NCI-H774 (cell line): ENCODE measurements at regions not wholly inside any gene's neighbourhood (a gene's known extent, or its start where the extent isn't known, plus 50 kb on each side); places are given as distances from the start of the nearest gene placed in this dataset.
"Not testable (repeated sequence)": the region's sequence is repeated elsewhere in the genome, so short reads cannot be mapped to it uniquely, and the experiment has no call there.

Source experiments
- DNase-seq: peaks from one replicate; lab custom pipeline; 2025; lab: John Stamatoyannopoulos, UW

DNA sequence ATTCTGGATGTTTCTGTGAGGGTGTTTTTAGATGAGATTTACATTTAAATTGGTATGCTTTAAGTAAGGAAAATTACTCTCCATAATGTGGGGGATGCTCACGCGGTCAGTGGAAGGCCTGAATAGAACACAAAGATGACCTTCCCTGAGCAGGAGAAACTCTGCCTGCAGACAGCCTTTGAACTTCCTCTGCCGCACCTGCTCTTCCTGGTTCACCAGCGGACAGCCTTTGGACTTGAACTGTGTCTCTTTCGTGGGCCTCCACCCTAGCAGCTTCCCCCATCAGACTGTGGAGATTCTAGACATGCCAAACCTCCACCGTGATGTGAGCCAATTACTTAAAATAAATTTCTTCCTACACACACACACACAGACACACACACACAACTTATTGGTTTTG is 210.7 kb downstream of the EFCAB11 start:
- no peak for DNase-seq

DNA sequence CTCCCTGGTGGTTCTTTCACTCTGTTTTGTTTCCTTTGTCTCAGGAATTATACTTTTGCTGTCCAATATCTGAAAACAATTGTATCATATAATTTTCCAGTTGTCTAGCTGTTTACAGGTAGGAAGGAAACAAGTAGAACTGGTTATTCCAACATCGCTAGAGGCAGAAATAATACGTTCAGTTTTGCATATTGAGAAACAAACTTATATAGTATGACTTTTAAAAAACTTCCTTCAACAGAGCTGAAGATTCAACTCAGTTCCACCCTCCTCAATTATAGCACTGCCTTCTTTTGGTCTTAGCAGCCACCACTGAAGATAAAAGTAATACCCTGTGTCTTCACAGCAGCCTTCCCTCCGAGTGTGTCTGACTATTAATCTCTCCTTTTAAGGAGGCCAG is 214.3 kb downstream of the EFCAB11 start:
- no peak for DNase-seq

DNA sequence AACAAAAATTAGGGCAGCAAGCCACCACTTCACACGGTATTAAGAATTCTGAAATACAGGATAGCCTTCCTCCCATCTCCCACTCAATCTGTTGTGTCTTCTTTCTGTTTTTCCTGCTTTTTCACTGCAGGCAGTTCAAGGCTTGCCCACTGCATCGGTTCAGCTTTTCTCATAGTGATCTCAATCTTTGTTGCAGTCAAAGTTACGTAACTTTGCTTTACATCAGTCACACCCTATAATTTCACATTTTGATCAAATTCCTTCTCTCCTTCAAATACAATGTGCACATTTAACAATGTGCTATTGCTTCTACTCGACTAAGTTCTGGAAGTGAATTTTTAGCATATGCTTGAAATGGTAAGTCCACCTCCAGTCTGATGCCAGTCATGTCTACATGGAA is 217.6 kb downstream of the EFCAB11 start:
- no peak for DNase-seq

DNA sequence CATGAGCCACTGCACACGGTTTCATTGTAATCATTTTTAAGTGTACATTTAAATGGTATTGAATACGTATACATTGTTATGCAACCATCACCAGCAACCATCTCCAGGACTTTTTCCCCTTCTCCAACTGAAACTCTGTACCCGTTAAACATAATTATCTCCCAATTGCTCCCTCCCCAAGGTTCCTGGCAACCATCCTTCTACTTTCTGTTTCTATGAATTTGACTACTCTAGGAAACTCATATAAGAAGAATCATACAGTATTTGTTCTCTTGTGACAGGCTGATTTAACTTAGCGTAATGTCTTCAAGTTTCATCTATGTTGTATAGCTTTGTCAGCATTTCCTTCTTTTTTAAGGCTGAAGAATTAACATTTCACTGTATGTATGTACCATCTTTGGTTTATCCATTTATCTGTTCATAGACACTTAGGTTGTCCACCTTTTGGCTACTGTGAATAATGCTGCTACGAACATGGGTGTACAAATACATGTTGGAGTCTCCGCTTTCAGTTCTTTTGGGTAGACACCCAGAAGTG is 223.1 kb downstream of the EFCAB11 start:
- no peak for DNase-seq

DNA sequence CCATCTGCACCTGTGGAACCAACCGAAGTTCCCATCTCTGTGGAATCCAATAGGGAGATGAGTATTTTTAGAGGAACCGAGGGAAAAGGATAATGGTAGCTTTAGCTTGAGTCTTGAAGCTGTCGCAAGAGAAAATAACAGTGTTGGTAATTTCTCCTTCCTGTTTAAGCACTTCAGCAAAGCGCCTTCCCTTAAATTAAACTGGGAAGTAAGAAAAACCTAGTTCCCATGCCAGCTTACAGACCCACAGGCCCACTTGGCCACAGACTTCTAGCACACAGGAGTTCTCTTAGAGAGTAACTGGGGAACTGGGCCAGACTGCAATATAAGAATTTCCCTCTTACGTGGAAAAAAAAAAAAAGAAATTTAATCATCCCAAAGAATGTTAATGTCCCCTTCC is 223.8 kb downstream of the EFCAB11 start:
- no peak for DNase-seq

DNA sequence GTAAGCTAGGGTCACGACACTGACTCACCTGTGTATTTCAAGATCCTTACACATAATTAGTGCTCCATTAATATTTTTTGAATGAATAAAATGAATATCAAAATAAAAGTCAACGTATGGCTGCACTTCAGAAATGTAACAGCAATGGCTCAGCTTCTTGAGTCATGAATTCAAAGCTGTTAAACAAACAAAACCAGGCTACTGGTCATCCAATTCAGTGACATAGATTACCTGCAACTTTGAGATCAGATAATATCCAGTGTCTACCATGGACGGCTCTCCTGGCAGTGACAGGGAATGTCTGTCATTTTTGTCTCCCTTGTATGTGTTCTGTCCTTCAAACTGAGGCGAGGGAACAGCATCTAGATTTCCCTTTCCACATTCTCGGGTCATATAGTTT is 225.6 kb downstream of the EFCAB11 start:
- no peak for DNase-seq

DNA sequence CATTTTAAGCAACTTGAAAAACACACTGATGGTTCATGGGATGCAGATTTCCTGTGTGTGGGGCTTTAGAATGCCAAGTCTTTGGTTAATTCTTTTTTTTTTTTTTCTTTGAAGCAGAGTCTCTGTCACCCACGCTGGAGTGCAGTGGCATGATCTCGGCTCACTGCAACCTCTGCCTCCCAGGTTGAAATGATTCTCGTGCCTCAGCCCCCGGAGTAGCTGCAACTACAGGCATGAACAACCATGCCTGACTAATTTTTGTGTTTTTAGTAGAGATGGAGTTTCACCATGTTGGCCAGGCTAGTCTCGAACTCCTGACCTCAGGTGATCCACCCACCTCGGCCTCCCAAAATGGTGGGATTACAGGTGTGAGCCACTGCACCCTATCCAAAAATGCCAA is 228.3 kb downstream of the EFCAB11 start:
- DNase-seq = not testable (repeated sequence)

DNA sequence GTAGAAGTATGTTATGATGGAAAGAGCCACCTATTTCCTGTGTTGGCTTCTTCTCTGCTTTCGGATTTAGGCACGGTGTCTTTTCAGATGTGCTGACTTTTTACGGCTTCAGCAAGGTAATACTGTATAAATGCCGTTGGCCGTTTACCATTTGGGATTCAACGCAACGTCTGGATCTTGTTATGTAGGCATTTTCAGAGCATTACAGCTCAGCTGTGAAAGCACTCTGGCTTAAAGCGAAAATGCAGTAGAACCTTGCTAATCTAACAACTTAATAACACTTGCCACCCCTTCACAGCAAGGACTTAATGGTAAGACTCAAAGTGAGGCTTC is 229.9 kb downstream of the EFCAB11 start:
- DNase-seq = no peak

DNA sequence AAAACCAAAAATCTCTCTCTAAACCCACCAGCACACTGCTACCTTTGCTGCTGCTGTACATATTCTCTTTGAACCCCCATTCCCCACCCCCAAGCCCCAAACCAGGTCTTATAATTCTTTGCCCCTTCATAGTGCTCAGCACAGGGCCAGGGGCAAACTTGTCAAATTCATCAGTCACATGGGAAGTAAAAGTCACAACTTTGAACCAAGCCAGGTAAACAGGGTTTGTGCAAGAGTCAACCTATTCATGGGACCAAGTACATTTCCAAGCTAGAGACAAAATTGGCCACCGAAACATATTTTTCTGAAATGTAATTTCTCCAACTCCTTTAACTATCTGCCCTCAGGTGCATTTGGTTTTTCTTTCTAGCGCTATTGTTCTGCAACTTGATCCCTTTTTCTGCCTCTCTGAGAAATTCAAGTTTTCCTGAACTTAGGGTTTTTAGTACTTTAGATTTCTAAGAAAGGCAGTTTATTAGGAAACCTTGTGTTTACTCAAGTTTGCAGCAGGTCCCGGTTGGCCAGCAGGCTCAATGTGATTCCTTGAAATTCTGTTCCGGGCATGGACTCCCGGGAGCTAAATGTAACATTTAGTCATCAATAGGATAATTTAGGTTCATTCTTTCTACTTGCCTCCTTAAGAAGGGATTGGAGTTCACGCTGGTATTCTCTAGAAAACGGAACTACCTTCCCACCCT is 230.5 kb downstream of the EFCAB11 start:
- DNase-seq = no peak

DNA sequence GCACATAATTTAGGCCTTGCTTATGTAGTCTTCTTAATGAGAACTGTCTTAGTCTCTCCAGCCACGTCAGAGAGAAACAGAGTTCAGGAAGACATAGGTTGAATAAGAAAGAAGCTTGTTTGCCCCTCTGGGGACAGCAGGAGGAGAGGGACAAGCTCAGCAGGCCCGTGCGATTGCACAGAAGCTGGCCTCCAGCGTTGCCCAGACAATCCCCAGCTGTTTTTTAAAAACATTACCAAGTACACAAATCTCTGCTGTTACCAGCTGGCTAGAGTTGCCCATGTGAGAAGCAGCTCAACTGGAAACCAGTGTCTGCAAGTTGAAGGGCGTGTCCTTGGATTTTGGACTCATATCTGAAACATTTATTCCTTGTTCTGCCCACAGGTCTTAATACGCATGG is 232.6 kb downstream of the EFCAB11 start:
- no peak for DNase-seq

DNA sequence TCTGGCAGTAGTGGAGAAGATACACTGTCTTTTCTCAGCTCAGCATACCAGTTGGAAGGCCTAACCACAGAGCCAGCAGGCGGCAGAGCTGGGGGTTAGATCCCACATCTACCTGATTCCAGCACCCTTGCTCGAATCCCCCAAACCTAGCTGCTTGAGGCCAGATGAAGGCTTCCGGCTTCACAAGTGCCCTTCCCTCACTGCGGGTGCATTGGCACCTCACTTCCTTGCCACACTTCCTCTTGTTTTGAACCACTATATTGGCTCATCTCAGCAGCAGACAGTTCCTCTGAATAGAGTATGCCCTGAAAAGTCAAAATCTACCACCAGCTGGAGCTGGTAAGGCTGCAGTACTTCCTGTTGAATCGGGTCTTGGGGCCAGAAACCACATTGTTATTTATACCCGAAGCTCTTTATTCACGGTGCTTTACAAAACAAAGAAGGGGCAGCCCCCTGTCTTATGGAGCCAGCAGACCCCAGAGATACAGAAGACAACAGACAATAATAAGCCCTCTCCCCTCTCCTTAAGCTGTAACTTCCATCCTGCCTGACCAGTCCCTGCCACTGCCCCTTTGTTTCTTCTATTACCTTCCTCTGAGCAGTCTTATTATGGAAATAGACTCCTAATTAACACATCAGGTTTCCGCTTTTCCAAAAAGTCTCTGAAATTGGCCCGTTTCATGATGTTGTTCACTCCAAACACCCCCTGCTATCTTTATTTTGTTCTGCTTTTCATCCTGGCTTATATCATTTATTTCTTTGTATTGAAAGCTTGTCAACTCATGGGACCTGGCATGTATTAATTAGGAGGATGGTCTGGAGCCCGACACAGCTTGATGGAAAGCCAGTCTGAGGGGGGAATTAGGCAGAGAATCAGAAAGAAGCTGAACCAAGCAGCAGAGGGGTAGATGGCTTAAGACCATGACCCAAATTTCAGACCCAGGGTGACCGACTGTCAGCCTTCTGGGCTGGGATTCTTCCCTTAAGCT is 233.5 kb downstream of the EFCAB11 start:
- no peak for DNase-seq

DNA sequence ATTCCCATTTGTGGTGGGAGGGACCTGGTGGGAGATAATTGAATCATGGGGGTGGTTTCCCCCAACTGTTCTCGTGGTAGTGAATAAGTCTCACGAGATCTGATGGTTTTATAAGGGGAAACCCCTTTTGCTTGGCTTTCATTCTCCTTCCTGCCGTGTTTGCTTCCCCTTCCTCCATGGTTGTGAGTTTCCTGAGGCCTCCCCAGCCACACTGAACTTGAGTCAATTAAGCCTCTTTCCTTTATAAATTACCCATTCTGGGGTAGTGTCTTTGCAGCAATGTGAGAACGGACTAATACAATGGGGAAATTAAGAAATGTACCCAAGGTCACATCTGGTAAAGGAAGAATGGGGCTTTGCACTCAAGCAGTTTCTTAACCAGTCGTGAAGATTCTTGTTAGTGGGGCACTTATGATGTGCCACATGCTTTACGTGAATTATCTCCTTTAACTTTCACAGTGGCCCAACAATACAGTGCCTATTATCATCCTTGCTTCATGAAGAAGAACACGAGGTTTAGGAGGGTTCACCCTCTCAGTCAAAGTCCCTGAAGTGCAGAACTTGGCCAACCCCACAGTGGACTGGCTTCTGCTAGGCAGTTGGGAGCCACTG is 234.3 kb downstream of the EFCAB11 start:
- no peak for DNase-seq

DNA sequence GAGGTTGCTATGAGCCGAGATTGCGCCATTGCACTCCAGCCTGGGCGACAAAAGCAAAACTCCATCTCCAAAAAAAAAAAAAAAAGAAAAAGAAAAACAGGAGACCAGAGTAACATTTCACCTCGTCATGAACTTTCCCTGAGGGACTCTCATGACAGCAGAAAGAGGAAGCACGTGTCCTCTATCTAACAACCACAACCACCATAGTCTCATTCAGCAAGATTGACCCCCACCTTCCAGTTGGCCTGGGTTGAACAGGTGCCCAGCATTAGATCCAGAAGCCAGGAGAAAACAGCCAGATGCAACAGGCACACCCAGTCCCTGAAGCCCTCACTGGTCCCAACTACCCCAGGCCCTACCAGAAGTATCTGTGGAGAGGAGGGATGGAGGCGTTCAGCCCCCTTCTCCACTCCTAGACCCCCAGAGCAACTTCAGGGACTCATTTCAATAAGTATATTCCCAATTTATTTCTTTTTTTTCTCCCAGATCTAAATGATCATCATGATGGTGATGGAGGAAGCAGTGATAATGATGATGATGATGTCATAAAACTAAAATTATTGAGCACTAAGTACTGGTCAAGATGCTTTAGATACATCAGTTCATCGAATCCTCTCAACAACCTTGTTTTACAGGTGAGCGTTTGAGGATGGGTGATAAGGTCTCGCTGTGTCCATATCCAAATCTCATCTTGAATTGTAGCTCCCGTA is 235.0 kb downstream of the EFCAB11 start:
- no peak for DNase-seq

DNA sequence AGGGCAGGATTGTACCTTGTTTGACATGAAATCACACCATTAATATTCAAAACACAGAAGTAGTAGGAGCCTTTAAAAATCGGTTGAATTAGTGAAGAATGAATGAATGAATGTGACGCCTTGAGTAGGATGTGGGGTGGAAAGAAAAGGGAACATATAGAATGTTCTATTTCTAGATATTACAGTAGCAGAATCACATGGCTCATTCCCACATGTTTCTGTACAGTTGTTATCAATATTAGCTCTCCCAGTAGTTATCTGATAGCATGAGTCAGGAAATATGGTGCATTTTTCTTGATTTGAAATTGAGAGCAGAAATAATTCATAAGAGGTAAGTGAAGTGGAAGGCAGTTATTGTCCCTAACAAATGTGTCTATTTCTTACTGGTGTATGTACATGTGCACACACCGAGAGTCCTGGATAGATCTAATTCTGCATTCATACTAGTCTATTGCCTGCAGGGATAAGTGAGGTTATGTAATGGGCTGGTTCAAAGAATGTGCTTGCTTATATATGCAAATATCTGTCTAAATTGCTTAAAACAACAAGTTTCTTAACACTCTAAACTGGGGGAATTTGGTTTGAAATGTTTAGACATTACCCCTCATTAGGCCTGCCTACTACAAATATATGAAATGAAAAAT is 245.4 kb downstream of the EFCAB11 start:
- DNase-seq = no peak

DNA sequence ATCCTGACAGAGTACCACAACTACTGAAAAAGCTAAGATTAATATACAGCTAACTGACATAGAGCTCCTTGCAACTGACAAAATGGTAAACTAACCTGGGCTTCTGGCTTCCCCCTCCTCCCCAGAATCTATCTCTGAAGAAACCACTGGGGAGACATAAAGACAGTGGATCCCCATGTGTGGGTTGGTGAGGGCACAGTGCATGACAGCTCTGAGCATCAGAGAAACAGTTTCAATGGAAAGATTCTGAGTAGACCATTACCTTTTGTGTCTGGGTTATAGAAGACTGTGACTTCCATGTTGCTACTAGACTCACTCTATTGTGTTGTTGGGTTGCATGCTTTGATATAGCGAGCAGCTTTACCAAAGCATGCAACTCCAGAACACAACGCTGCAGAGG is 247.4 kb downstream of the EFCAB11 start:
- no peak for DNase-seq

DNA sequence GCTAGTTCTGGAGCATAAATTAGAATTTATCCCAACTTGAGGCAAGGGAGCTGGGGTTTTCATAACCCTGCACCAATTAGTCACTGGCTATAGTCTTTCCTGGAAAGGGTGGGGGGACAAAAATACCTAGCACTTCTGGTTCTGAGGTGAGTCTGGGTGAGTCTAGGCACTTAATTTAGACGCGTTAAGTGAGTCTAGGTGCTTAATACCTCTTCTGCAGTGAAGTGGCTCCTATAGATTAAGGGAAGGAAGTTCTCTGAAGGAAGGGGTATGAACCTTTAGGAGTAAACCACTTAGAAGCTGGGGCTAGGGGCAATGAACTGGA is 251.7 kb downstream of the EFCAB11 start:
- no peak for DNase-seq

DNA sequence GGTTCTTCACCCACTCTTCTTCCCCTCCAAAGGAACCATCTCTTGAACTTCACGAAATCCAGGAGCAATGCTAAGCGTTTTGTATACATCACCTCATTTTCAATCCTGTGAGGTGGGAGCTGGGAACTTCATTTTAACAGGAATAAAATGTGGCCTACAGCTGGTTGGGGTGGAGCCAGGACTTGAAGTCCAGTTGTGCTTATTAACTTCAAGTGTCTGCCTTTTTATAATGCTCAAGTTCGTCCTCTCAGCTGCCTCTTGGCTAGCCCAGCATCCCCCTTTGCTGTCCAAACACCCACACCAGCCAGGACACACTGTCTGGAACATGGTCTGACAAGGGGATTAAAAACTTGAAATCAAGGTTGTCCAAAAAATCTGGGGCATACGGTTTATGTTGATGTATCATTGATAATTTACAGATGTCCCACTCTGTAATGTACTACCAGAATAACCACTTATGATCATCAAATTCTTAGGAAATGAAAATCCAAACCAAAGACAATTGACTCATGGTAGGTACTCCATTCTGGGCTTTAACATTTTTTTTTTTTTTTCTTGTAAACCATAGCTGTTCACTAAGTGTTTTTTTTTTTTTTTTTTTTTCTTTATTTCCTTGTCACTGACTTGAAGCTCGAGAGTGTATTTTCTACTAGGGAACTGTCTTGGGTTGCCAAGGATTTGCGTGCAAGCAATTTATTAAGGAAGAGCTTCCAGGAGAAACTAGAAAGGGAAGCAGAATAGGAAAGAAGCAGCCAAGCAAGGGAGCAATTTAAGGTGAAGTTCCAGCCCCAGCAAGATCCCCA is 252.3 kb downstream of the EFCAB11 start:
- DNase-seq = peak; percentile 25

DNA sequence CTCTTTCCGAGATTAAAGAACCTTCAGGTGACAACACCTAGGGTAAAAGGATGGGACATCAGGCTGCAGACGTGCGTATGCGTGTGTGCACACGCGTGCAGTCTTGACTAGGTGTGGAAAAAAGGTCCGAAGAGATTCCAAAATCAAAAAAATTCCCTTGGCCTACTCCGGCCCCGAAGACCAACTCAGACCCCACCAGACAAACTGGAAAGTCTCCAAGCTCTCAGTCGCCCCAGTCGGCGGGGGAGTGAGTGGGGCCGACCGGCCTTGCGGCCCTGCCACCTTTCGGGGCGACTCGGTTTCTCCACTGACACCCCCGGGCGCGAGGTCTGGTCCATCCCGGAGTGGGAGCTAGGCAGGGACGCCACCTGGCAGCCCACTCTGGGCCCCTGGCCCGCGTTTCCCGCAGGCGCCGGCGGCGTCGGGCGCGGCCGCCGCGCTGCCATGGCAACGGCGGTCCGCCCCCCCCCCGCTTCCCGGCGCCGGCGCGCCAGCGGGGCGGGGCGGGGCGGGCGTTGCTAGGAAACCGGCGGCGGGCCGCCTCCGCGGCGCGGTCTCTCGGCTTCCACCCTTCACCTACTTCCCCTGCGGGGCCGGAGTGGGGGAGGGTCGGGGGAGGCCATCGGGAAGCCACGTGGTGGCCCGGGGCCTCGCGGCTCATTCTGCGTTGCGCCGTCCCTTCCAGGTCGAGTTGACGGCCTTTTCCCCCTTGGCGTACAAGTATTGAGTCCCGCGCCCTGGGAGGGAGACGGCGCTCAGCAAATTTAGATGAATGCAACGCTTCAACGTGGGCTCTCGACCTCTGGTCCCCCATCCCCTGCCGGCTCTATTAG is 253.1 kb downstream of the EFCAB11 start:
- peak; percentile 85 for DNase-seq

DNA sequence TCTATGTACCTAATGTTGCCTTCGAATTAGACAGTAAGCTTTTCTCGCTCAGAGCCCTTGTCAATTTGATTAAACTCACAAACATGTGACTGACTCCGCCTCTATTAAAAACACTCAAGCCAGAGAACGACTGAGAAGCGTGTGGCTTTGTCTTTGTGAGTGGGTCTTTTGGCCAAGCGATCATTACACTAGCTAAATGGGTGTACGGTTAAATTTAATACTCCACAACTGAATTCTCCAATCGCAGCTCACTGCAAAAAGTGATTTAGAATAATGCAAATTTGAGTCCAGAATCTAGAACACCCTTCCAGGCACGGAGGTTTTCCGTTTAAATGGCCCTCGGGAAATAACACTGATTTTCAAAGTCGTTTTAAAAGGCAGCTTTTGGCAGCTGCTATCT is 253.7 kb downstream of the EFCAB11 start:
- DNase-seq = peak; percentile 56

DNA sequence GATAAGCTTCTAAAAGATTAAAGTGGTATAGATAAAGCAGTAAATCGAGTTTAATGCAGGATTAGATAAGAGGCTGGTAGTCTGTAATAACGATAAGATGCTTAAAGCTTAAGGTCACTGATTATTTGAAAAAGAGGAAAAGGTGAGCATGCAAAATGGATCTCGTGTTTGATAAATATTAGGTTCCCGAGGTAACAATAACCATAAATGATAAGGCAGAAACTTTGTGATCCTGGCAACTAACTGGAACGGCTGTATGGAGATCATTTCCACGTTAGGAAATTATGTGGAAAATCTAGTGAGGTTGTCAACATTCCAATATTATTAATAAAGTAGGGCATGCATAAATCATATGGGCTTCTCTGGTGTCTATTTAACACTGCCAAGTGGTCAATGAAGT is 255.5 kb downstream of the EFCAB11 start:
- DNase-seq = no peak
